DMS53 (cell line): ENCODE measurements at regions not wholly inside any gene's neighbourhood (a gene's known extent, or its start where the extent isn't known, plus 50 kb on each side); places are given as distances from the start of the nearest gene placed in this dataset.
A peak's percentile ranks its signal among the peaks of the same experiment; 100 is the strongest.
"Not testable (repeated sequence)": the region's sequence is repeated elsewhere in the genome, so short reads cannot be mapped to it uniquely, and the experiment has no call there.

Source experiments
- DNase-seq: peaks from one replicate; lab custom pipeline; 2025; lab: John Stamatoyannopoulos, UW

DNA sequence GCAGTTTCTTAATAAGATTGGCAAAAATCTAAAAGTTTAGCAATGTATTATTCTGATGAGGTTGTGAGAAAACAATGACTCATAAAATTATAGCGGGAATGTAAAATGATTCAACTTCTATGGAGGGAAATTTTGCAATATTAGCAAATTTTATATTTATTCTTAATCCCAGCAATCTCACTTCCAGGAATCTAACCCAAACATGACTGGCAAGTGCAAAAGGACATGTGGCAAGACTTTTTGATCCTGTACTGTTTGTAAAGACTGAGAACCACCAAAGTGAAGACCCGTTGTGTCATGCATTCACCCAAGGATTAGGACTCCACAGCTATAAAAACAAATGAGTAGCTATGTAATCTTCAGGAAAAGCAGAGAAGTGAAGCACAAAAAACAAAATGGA is 234.8 kb upstream of the KYNU start:
- DNase-seq, result no peak

DNA sequence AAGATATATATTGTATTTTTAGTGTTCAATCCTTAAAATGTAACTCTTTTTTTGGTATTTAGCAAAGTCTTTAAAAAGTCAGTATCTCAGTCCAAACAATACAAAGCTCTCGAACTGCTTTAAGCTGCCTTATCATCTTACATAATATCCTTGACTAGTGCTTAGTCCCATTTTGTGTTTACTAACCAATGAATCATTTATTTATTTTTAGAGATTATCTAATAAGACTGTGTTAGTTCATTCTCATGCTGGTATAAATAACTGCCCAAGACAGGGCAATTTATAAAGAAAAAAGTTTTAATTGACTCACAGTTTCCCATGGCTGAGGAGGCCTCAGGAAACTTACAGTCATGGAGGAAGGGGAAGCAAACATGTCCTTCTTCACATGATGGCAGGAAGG is 248.3 kb upstream of the KYNU start:
- DNase-seq, result peak; percentile 0

DNA sequence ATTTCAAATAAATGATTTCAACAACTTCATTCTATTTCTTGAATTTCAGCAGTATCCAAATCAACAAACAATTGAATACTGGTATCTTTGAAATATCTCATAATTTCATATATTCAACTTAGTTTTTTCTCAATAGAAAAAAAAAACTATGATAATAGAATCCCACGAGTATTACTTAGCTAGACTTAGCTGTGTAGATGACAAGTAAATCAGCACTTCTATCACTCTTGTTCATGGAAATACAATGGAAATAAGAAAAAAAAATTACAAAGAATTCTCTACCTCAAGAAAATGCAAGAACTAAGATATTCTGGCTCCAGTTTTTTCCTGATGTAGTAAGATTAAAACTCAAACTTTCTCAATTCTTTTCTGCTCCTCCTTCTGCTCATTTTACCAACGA is 256.2 kb upstream of the KYNU start:
- DNase-seq, result no peak

DNA sequence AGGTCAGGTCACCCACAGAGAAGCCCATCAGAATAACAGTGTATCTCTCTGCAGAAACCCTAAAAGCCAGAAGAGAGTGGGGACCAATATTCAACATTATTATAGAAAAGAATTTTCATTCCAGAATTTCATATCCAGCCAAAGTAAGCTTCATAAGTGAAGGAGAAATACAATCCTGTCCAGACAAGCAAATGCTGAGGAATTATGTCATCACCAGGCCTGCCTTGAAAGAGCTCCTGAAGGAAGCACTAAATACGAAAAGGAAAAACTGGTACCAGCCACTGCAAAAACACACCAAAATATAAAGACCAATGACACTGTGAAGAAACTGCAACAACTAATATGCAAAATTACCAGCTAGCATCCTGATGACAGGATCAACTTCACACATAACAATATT is 260.0 kb upstream of the KYNU start:
- no peak for DNase-seq

DNA sequence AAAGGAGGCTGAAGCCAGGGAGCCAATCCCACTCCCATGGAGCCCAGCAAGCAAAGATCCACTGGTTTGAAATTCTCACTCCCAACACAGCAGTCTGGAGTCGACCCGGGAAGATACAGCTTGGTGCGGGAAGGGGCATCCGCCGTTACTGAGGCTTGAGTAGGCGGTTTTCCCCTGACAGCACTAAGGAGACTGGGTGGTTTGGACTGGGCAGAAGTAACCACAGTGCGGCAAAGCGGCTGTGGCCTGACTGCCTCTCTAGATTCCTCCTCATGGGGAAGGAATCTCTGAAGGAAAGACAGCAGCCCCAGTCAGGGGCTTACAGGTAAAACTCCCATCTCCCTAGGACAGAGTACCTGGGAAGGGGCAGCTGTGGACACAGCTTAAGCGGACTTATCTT is 261.6 kb upstream of the KYNU start:
- no peak for DNase-seq

DNA sequence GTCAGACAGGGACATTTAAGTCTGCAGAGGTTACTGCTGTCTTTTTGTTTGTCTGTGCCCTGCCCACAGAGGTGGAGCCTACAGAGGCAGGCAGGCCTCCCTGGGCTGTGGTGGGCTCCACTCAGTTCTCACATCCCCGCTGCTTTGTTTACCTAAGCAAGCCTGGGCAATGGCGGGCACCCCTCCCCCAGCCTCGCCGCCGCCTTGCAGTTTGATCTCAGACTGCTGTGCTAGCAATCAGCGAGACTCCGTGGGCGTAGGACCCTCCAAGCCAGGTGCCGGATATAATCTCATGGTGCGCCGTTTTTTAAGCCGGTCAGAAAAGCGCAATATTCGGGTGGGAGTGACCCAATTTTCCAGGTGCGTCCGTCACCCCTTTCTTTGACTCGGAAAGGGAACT is 264.3 kb upstream of the KYNU start:
- DNase-seq, result not testable (repeated sequence)

DNA sequence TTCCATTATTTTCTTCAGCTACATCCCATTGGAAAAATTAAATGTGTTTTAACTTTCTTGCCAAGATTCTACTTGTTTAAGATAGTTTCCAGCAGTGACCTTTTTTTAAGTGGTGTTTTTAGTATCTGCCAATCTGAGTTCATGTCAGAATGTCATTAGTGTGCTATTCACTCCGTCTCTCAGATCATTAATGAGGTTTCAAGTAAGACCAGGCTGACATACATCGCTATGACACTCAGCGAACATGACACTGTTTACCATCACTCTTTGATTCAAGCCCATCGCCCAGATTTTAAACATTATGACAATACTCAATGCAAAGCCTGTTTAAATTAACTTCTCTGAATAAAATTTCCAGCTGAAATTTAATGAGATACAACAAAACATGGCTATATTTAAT is 272.0 kb upstream of the KYNU start:
- DNase-seq, result no peak

DNA sequence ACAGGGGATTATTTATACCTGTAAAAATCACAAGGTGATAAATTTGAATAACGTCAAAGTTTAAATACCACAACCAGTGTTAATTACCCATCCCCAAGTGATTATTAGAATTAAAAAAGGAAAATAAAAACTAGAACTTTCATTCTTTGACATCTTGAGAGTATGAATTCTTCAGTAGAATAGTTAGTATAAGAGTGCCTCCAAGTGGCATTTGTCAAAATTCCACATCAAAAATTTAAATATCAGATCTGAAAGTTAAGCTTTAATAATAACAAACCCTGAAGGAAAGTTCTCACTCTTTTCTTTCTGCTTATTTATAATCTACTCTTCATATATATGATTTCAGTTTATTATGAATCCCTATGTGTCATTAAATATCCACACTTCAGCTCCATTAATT is 273.7 kb upstream of the KYNU start:
- peak; percentile 0 for DNase-seq

DNA sequence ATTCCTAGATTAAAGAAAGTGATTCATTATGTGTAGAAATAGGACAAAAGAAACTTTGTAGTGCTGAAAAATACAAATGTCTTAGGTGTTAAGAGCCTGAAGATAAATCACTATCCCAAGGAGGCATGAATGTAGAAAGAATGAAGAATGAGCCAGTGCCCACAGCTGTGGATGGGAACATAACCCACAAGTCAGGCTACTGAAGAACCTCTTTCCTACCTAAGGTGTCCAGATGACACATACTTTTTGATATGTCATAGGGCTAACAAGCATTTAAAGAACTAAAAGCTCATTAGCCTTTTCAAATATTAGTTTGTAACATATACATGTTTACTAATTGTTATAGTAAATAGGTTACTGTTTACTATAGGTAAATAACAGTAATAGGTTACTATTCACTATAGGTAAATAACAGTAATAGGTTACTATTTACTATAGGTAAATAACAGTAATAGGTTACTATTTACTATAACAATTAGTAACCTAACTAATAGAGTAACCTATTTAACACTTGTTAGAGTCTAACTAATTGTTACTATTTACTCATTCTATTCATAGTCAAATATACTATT is 275.0 kb upstream of the KYNU start:
- peak; percentile 36 for DNase-seq

DNA sequence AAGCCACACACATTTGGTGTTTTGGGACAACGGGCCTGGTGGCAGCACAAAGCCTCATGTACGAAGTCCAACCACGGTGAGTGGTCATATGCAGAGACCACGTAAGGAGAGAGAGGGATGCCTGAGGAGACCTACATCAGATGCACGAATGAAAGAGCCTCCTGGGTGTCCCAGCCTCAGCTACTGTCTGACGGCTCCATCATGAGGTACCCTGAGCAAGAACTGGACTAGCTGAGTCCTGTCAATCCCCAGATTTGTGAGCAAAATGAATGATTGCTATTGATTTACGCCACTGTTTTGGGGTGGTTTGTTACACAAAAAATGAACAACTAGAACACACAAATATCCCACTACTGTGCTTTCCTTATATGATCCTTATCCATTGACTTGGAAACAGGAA is 275.7 kb upstream of the KYNU start:
- no peak for DNase-seq

DNA sequence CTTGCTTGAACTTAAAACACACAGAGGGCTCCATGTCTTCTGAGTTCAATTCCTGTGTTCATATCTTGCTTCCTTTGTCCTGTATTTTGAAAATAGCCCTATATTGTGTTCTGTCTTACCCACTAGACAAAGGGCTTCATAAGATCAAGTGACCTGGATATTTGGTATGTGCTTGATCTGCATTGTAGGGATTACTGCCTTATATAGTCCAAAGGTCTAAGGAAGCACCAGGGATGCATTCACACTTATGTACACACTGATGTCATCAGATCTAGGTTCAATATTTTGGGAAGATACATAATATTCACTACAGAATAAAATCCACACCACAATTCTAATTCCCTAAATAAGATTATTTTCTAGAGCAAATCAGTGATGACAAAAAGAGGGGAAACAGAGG is 278.0 kb upstream of the KYNU start:
- peak; percentile 31 for DNase-seq

DNA sequence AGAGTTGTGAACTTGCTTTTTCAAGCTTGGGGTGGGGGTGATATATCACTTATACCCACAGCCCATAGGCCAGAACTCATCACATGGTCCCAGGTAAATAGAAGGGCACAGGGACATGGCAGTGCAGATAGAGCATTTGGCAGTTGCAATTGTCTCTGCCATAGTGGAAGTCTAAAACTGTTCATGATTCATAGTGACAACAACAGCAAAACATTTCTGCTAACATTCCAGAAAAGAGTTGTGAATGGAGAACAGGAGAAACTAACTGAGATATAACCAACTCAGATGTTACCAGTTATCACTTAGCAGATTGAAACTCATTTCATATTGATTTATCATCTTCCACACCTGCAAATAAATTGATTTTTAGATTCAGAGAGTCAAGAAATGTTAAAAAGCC is 278.6 kb upstream of the KYNU start:
- DNase-seq, result no peak

DNA sequence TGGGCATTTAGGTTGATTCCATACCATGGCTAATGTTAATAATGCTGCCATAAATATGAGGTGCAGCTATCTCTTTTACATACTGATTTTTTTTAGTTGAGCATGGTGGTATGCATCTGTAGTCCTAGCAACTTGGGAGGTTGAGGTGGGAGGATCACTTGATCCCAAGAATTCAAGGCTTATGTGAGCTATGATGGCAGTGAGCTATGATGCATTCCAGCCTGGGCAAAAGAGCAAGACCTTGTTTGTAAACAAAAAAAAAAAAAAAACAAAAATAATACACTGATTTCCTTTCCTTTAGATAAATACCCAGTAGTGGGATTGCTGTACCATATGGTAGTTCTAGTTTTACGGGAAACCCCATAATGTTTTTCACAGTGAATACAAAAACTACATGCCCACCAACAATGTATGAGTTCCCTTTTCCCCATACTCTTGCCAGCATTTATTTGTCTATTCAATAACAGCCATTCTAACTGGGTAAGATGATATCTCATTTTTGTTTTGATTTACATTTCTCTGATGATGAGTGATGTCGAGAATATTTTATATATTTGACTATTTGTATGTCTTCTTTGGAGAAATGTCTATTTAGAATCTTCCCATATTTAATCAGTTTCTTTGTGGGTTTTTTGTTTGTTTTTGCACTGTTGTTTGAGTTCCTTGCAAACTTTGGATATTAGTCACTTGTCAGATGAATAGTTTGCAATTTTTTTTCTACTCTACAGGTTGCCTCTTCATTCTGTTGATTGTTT is 281.0 kb upstream of the KYNU start:
- no peak for DNase-seq

DNA sequence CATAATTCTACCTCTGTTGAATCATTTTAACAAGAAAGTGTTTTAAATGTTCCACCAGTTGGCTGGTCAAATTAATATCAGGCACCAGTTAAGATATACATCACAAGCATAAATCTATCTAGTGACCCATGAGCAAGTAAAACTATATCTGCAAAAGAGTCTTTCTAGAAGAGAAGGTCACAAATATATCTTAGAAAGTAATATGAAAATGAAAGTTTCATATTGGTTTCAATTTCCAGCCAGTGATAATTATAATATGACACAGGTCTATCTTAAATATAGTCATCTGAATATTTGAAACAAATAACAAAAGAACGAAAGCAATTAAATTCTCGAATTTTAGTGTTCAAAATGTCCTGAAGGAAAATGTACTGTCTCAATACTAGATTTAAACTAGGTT is 282.5 kb upstream of the KYNU start:
- no peak for DNase-seq

DNA sequence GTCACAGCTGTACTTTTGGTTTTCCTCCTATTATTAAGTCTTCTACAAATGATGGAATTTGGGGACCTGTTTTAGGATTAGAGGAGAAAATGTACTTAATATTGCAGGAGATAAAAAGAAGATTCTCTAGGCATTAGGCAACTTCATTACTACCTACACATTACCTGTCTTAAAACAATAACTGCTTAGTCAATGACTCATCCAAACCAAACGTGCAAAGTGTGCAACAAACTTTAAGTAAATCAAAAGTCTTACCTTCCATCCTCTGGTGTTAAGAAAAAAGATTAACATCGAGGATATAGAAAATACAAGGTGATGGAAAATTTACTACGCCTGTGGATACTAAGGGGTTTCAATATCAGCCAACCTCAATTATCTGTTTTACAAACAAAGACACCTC is 285.3 kb upstream of the KYNU start:
- DNase-seq, result no peak

DNA sequence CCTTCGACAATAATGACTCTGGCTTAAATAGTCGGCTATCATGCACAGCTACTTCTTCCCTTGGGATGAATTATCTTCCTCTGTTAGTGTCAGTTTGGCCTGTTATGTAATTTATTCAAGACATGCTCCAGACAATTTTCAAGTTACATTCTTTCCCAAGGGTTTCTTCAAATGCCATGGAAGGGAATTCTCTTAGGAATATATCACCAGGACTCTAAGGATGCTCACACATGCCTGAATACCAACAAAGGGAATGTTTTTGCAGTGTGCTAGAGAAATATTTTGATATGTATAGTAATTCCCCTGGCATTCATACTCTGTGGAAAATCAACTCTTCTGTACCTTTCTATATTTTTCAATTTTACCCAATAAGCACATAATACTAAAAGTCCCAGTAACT is 286.0 kb upstream of the KYNU start:
- DNase-seq, result no peak

DNA sequence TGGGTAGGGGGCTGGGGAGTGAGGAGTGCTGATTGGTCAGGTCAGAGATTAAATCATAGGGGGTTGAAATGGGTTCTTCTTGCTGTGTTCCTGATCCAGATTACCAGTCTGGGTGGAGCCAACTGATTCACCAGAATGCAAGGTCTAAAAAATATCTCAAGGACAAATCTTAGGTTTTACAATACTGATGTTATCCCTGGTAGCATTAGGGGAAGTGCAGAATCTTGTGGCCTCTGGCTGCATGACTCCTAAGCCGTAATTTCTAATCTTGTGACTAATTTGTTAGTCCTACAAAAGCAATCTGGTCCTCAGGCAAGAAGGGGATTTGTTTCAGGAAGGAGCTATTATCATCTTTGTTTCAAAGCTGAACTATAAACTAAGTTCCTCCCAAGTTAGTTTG is 289.2 kb upstream of the KYNU start:
- no peak for DNase-seq

DNA sequence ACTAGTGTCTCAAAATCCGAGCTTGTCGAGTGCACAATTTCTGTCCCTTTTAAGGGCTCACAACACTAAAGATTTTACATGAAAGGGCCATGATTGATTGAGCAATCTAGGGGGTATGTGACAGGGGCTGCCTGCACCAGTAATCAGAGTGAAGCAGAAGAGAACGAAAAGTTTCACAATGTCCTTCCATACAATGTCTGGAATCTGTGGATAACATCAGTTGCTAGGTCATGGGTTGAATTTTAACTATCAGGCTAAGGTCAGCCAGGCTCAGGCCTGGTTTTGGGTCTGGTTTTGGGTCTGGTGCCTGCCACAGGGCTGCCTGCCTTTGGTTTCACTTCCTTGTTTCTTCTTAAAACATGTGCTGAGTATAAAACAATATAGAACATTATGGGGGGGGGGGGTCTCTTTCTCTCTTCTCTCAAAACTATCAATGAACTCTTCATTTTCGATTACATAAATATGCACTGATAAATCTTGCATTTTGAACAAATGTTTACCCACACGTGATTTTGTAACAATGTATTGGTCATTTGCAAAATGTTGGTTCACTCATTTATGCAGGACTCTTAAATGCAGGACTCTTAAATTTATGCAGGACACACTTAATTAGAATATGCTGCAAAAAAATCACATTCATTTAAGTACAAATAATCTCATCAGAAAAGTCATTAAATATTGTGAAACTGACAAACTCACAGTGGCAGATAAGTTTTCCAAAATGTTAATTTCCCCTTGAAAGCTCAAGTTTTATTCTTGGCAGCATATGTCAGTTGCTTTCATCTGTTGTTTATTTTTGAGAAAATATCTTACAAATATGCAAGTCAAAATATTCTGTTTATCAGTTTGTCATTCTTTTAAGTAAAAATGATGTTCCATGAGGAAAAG is 290.5 kb upstream of the KYNU start:
- DNase-seq, result no peak

DNA sequence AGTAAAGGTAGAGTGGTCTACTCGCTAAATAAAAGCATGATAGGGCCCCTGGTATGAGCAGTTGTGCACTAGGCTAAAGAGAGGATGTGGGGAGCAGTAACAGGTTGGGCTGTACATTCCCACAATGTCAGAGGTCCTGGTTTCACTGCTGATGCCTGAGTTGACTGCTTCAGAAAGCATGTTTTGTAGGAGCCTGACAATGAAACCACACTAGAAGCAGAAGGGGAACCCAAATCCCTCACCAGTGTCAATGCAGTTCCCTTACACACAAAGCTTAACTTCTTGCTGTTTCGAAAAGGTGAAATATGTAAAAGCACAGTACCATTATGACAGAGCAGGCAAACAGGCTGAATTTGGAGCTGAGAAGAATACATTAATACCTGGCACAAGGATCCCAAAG is 291.7 kb upstream of the KYNU start:
- no peak for DNase-seq

DNA sequence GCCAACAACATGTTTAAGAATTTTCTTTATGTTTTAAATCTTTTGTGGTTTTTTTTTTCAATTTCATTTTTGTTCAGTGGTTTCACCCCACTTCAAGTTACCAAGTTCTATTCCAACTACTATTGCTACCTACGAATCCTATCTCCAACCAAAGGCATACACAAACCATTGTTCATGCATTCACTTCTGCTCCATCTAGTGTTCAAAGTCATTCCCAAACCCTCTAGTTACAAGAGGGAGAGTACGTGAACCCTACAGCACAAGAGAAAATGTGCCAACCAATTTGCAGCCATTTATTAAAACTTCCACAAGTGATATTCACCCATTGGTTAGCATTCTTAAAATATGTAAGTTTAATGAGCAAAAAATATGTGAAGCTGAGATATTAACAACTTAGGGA is 295.1 kb upstream of the KYNU start:
- peak; percentile 1 for DNase-seq

DNA sequence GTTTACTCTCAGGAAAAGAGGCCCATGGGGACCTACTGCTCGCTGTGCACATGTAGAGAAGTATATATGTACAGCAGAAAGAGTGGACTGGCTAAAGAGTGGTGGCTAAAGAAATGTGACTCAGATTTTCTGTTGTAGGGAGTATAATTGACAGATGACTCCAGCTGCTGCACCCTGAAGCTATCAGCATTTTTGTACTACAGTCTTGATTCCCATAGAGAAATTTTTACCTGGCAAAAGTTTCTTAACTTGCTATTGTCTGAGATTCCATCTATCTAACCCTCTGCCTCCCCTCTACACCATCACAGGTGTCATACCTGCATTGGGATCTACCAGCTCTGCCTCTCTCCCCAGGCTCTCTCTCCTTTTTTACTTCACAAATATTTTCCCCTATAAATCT is 296.0 kb upstream of the KYNU start:
- no peak for DNase-seq

DNA sequence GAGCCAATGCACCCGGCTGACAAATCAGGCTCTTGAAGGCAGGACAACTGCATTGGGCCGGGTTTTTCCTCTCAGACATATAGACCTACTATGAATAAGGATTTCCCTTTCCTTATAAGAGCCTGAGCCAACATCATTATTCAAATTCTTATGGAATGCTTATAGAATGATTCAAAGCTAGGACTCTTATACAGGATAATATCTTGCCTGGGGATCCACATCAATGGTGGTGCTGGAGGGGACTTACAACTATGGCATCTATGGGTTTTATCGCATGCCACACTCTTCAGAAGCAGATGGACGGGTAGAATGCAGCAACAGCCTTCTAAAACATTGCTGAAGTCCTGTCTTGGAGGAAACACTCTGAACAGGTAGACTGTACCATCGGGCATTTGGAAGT is 296.8 kb upstream of the KYNU start:
- no peak for DNase-seq

DNA sequence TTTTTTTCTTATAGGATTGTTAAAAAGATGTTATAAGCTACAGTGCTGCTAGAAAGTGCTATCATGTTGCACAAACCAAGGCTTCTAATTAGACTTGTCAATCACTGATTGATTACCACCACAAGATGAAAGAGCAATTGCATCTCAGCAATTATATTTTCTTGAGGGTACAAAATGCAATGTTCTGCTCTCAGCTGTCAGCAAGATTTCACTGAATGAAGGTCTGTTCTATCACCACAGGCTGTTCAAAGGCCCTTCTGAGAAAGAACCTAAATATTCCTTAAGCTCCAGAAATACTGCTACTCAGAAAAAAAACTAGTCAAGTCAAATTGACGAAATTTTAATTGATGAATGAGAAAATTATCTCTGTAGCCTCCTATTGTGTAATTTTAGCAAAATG is 301.9 kb upstream of the KYNU start:
- DNase-seq, result no peak
